Endothelial cell of umbilical vein (primary cell): ENCODE measurements at regions not wholly inside any gene's neighbourhood (a gene's known extent, or its start where the extent isn't known, plus 50 kb on each side); places are given as distances from the start of the nearest gene placed in this dataset.

Experiments used
- BruUV-seq: library from RNA; stranded (reverse); fragments of 400-500 nt; replicated peaks from 2 replicates; lab custom pipeline; 2021; lab: Mats Ljungman, UMichigan
- CTCF ChIA-PET: fragments of 300-600, 350-600 bp; sonication (Branson Sonifier 250); formaldehyde crosslinking; loops from one replicate; lab custom pipeline; 2021; ENCODE audit warnings: antibody characterized with exemption, inconsistent platforms; lab: Charles Lee
- POLR2A ChIA-PET: fragments of 300-600, 350-600 bp; sonication (Branson Sonifier 250); formaldehyde crosslinking; loops from one replicate; lab custom pipeline; 2021; ENCODE audit warnings: antibody characterized with exemption, inconsistent platforms; lab: Charles Lee
- DNase-seq: peaks from one replicate; pipeline ENCODE4 v3.0.0-alpha.2; 2011; ENCODE audit warnings: low read depth, low spot score
- FAIRE-seq: peaks from 2 replicates; lab custom pipeline; 2011; peaks lifted over from hg19 to GRCh38; lab: Jason Lieb, UNC
- H2AFZ ChIP-seq: 2 replicates; pipeline ENCODE4 v1.6.0; 2012; ENCODE audit warnings: low read depth, low read length, control low read depth, inconsistent platforms
- H3K27ac ChIP-seq: 2 replicates; pipeline ENCODE4 v1.5.1; 2011; ENCODE audit warnings: low read depth, mild to moderate bottlenecking, control low read depth, low read length, moderate library complexity; ENCODE audit not compliant: insufficient read depth
- H3K27me3 ChIP-seq, 2 experiments: 2 replicates each; pipeline versions ENCODE4 v1.6.0 to v1.6.1; 2011; ENCODE audit warnings: low read length in 2 of 2, mixed read lengths in 1 of 2; ENCODE audit not compliant: control insufficient read depth in 2 of 2, insufficient read depth in 2 of 2
- H3K36me3 ChIP-seq, 2 experiments: 2 replicates in 1 of 2; 3 replicates in 1 of 2; pipeline ENCODE4 v1.5.1; 2011; ENCODE audit warnings: low read length in 2 of 2, mild to moderate bottlenecking in 1 of 2, moderate library complexity in 1 of 2; ENCODE audit not compliant: control insufficient read depth in 2 of 2, insufficient read depth in 2 of 2; ENCODE audit errors: extremely low read depth in 1 of 2
- H3K4me1 ChIP-seq: 3 replicates; pipeline ENCODE4 v1.5.1; 2011; ENCODE audit warnings: mild to moderate bottlenecking, low read length; ENCODE audit not compliant: control insufficient read depth, insufficient read depth; ENCODE audit errors: extremely low read depth
- H3K4me2 ChIP-seq: 2 replicates; pipeline ENCODE4 v1.6.1; 2011; ENCODE audit warnings: low read length, control low read depth, mixed read lengths; ENCODE audit not compliant: insufficient read depth
- H3K4me3 ChIP-seq, 3 experiments: fragments of 200-600 bp in 1 of 3; sonication (generic), shearing (Covaris generic) in 1 of 3; replicated peaks in 1 of 3; 2 replicates each; pipeline ENCODE4 v1.5.1; 2011 to 2016; ENCODE audit warnings: control low read depth in 3 of 3, low read length in 3 of 3, mild to moderate bottlenecking in 2 of 3, inconsistent platforms in 1 of 3, low read depth in 1 of 3, moderate library complexity in 1 of 3; ENCODE audit not compliant: insufficient read depth in 1 of 3
- H3K79me2 ChIP-seq: 2 replicates; pipeline ENCODE4 v1.6.0; 2012; ENCODE audit warnings: low read length, inconsistent platforms; ENCODE audit not compliant: control insufficient read depth, insufficient read depth
- H3K9ac ChIP-seq: replicated peaks from 2 replicates; pipeline ENCODE3; 2011; ENCODE audit warnings: low read length, control low read depth; ENCODE audit not compliant: insufficient read depth; ENCODE audit errors: extremely low read depth
- H3K9me1 ChIP-seq: replicated peaks from 3 replicates; pipeline ENCODE4 v1.6.0; 2011; ENCODE audit warnings: mild to moderate bottlenecking, low read length; ENCODE audit not compliant: control insufficient read depth, insufficient read depth; ENCODE audit errors: extremely low read depth
- H3K9me3 ChIP-seq: replicated peaks from 2 replicates; pipeline ENCODE4 v1.5.1; 2012; ENCODE audit warnings: low read length, inconsistent platforms; ENCODE audit not compliant: control insufficient read depth, insufficient read depth
- H4K20me1 ChIP-seq: replicated peaks from 2 replicates; pipeline ENCODE3; 2011; ENCODE audit warnings: mild to moderate bottlenecking, low read length; ENCODE audit not compliant: control insufficient read depth, insufficient read depth; ENCODE audit errors: extremely low read depth
- FOS ChIP-seq: IDR thresholded peaks from 2 replicates; pipeline ENCODE4 v1.6.1; 2011; ENCODE audit warnings: mild to moderate bottlenecking, low read length, moderate library complexity, borderline replicate concordance; ENCODE audit not compliant: insufficient read depth
- GATA2 ChIP-seq: IDR thresholded peaks from 2 replicates; pipeline ENCODE4 v1.7.0; 2011; ENCODE audit warnings: low read depth, mild to moderate bottlenecking, moderate library complexity, mixed read lengths, low read length; ENCODE audit not compliant: insufficient read length, insufficient read depth
- JUN ChIP-seq: IDR thresholded peaks from 2 replicates; pipeline ENCODE4 v1.6.1; 2011; ENCODE audit warnings: borderline replicate concordance, low read depth; ENCODE audit not compliant: insufficient read length, insufficient read depth
- MYC ChIP-seq: IDR thresholded peaks from one replicate; pipeline ENCODE4 v1.6.1; 2011; ENCODE audit warnings: mild to moderate bottlenecking, low read depth, low read length
- POLR2A ChIP-seq: IDR thresholded peaks from 2 replicates; pipeline ENCODE4 v1.6.1; 2012; ENCODE audit warnings: low read depth, mild to moderate bottlenecking, control low read depth, low read length
- POLR2AphosphoS5 ChIP-seq: IDR thresholded peaks from 2 replicates; pipeline ENCODE4 v1.6.1; 2012; ENCODE audit warnings: low read depth, mild to moderate bottlenecking, control low read depth, low read length, moderate library complexity; ENCODE audit not compliant: insufficient read depth
- dilution Hi-C: fragments of 300-500 bp; cut with MboI; formaldehyde crosslinking; loops from one replicate; pipeline ENCODE4 v1.15.0; 2019; ENCODE audit warnings: low sequenced_read_pairs; ENCODE audit not compliant: extremely low pct_ligation_motif_present
- intact Hi-C: fragments of 100-400 bp; cut with micrococcal nuclease; formaldehyde crosslinking; loops from one replicate; pipeline ENCODE4 v1.10.0; 2022
- TF ChIP-seq, protein P1 (sequence below), 2 donors: IDR thresholded peaks; 1 replicate in 1 of 2; 2 replicates in 1 of 2; pipeline ENCODE4 v1.5.1; 2011; ENCODE audit warnings: low read length in 2 of 2, mild to moderate bottlenecking in 2 of 2, moderate library complexity in 2 of 2, control low read depth in 1 of 2, inconsistent platforms in 1 of 2, low read depth in 1 of 2; ENCODE audit not compliant: insufficient read depth in 1 of 2; ENCODE audit errors: extremely low read depth in 1 of 2
- TF ChIP-seq, protein P2 (sequence below): IDR thresholded peaks from 2 replicates; pipeline ENCODE4 v1.6.1; 2011; ENCODE audit not compliant: insufficient read depth, insufficient read length

DNA sequence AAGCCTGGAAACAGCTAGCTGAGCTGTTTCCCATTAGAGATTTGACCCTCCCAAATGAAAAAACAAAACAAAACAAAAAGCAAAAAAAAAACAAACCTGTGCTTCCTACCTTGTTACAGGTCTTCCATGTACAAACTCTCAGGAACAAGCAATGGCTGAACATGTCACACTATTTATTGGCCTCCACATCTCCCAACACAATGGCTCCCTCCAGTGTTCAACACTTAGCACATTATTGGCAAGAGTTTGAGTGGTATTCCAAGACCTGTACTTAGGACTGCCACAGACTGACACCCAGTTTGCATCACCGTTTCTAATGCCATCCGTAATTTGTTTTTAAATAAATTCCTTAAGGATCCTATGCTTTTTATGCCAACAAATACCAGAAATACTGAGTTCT is 195.0 kb upstream of the OLFM3 start:
- Histone ChIP-seq H2AFZ (no peak overlapping the region), H3K27ac (no peak overlapping the region), H3K4me3 (no peak overlapping the region), H3K9me3 (no peaks in the 10 kb centered on the region), H3K36me3 (no peaks in the 10 kb centered on the region), H3K4me1 (no peaks in the 10 kb centered on the region), H3K4me2 (no peak overlapping the region), H3K79me2 (no peaks in the 10 kb centered on the region), H3K27me3 (no peaks in the 10 kb centered on the region), H4K20me1 (no peaks in the 10 kb centered on the region), H3K9ac (no peak overlapping the region), H3K9me1 (no peaks in the 10 kb centered on the region)
- ChIA-PET POLR2A (no interaction called here), CTCF (no interaction called here)
- no TSS peak for BruUV-seq
- dilution Hi-C loops = no loop called here
- TF ChIP-seq, protein P1, sequence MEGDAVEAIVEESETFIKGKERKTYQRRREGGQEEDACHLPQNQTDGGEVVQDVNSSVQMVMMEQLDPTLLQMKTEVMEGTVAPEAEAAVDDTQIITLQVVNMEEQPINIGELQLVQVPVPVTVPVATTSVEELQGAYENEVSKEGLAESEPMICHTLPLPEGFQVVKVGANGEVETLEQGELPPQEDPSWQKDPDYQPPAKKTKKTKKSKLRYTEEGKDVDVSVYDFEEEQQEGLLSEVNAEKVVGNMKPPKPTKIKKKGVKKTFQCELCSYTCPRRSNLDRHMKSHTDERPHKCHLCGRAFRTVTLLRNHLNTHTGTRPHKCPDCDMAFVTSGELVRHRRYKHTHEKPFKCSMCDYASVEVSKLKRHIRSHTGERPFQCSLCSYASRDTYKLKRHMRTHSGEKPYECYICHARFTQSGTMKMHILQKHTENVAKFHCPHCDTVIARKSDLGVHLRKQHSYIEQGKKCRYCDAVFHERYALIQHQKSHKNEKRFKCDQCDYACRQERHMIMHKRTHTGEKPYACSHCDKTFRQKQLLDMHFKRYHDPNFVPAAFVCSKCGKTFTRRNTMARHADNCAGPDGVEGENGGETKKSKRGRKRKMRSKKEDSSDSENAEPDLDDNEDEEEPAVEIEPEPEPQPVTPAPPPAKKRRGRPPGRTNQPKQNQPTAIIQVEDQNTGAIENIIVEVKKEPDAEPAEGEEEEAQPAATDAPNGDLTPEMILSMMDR (IDR thresholded peaks at IDR 0.05; ENCODE audit: extremely low read depth in 1 of 2, insufficient read depth in 1 of 2, low read depth in 1 of 2, low read length in 2 of 2) = peak; percentile 15 to 25
- TF ChIP-seq GATA2 = no peak
- TF ChIP-seq POLR2AphosphoS5 = no peak
- TF ChIP-seq MYC = no peak
- DNase-seq = peak; percentile 43
- FAIRE-seq = no peak
- intact Hi-C loops = loop anchor here (2.0 kb wide), 1 partner anchor 671 kb away; no protein-coding TSS in a partner anchor

DNA sequence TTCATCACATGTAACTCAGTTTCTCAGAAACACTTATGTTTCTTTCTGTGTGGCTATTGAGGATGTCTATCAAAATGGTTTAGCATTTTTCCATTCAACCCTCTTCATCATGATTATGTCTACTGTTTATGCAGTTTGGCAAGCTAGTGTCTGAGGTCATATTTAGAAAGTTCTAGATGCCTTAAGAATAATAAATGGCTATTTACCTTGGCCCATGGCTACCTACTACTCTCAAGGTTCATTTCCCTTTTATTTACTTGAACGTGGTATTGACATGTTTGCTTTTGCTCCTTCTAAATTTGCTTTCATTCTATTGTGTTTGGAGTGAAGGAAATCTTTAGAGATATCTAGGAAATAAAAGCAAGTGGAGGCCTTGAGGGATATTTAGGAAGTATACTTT is 193.7 kb upstream of the OLFM3 start:
- no peak overlapping the region for H3K4me2 ChIP-seq
- H3K9me3 ChIP-seq = no peaks in the 10 kb centered on the region
- H4K20me1 ChIP-seq = no peaks in the 10 kb centered on the region
- H3K27me3 ChIP-seq = no peaks in the 10 kb centered on the region
- ChIA-PET CTCF (no interaction called here), POLR2A (no interaction called here)
- DNase-seq = no peak
- no peaks in the 10 kb centered on the region for H3K36me3 ChIP-seq
- TF ChIP-seq MYC = no peak
- TF ChIP-seq, protein P1 (IDR thresholded peaks at IDR 0.05; ENCODE audit: extremely low read depth in 1 of 2, insufficient read depth in 1 of 2, low read depth in 1 of 2, low read length in 2 of 2) = no peak
- TF ChIP-seq GATA2 = no peak
- no peak for TF ChIP-seq POLR2A
- no peak for TF ChIP-seq FOS
- TF ChIP-seq JUN = no peak
- TF ChIP-seq, protein P2, sequence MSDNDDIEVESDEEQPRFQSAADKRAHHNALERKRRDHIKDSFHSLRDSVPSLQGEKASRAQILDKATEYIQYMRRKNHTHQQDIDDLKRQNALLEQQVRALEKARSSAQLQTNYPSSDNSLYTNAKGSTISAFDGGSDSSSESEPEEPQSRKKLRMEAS = no peak
- no peaks in the 10 kb centered on the region for H3K4me1 ChIP-seq
- H3K9me1 ChIP-seq = no peaks in the 10 kb centered on the region
- H2AFZ ChIP-seq = no peak overlapping the region
- H3K27ac ChIP-seq = no peak overlapping the region
- dilution Hi-C loops = no loop called here
- intact Hi-C loops = loop anchor here (2.0 kb wide), 1 partner anchor 670 kb away; no protein-coding TSS in a partner anchor
- H3K4me3 ChIP-seq = no peak overlapping the region
- no TSS peak for BruUV-seq
- no peak for FAIRE-seq
- H3K79me2 ChIP-seq = no peaks in the 10 kb centered on the region
- H3K9ac ChIP-seq = no peak overlapping the region
